GM12878 (cell line): ENCODE measurements at regions not wholly inside any gene's neighbourhood (a gene's known extent, or its start where the extent isn't known, plus 50 kb on each side); places are given as distances from the start of the nearest gene placed in this dataset.
"Not testable (repeated sequence)": the region's sequence is repeated elsewhere in the genome, so short reads cannot be mapped to it uniquely, and the experiment has no call there.

Experiments used
- ATAC-seq: fragments of 200-7000 bp; cut with Tn5 transposase; 3 replicates; pipeline ENCODE4 v1.9.1; 2020; ENCODE audit warnings: mild to moderate bottlenecking, moderate library complexity
- BruUV-seq: library from RNA; stranded (reverse); fragments of 400-500 nt; replicated peaks from 2 replicates; lab custom pipeline; 2021; lab: Mats Ljungman, UMichigan
- CTCF ChIA-PET: fragments of 300-600 bp; sonication (Branson Sonifier 250); formaldehyde crosslinking; extraction: SDS; loops from one replicate; lab custom pipeline; 2021; ENCODE audit warnings: inconsistent platforms; lab: Yijun Ruan, JAX
- POLR2A ChIA-PET: fragments of 350-600 bp; formaldehyde crosslinking; extraction: SDS; loops from one replicate; lab custom pipeline; 2021; ENCODE audit warnings: inconsistent platforms; lab: Charles Lee
- RAD21 ChIA-PET: fragments of 300-600 bp; sonication (Branson Sonifier 250); formaldehyde crosslinking; loops from one replicate; lab custom pipeline; 2023; ENCODE audit warnings: antibody characterized with exemption; ENCODE audit not compliant: unreplicated experiment; lab: Charles Lee
- SMC1A ChIA-PET: fragments of 300-600 bp; sonication (Branson Sonifier 250); formaldehyde crosslinking; loops from one replicate; lab custom pipeline; 2023; ENCODE audit not compliant: unreplicated experiment, uncharacterized antibody; lab: Charles Lee
- DNase-seq: peaks from one replicate; pipeline ENCODE4 v3.0.0-alpha.2; 2011; ENCODE audit warnings: low read depth, low spot score
- FAIRE-seq: peaks from 3 replicates; lab custom pipeline; 2011; peaks lifted over from hg19 to GRCh38; lab: Jason Lieb, UNC
- H2AFZ ChIP-seq: 2 replicates; pipeline ENCODE4 v1.6.0; 2011; ENCODE audit warnings: low read depth, low read length, control low read depth; ENCODE audit not compliant: control insufficient read depth
- H3K27ac ChIP-seq: 2 replicates; pipeline ENCODE4 v1.5.1; 2011; ENCODE audit warnings: control low read depth; ENCODE audit not compliant: control insufficient read depth, insufficient read depth
- H3K27me3 ChIP-seq, 2 experiments: replicated peaks in 1 of 2; 2 replicates each; pipeline versions ENCODE4 v1.6.0 to v1.6.1; 2011; ENCODE audit warnings: low read length in 1 of 2; ENCODE audit not compliant: control insufficient read depth in 2 of 2, insufficient read depth in 2 of 2
- H3K36me3 ChIP-seq, 2 experiments: 2 replicates each; pipeline ENCODE4 v1.5.1; 2011; ENCODE audit warnings: low read length in 1 of 2; ENCODE audit not compliant: control insufficient read depth in 2 of 2, insufficient read depth in 2 of 2
- H3K4me1 ChIP-seq: 2 replicates; pipeline ENCODE4 v1.6.1; 2011; ENCODE audit warnings: mild to moderate bottlenecking, low read length, moderate library complexity, mixed read lengths; ENCODE audit not compliant: control insufficient read depth, insufficient read depth
- H3K4me2 ChIP-seq: 2 replicates; pipeline ENCODE4 v1.6.0; 2011; ENCODE audit warnings: control low read depth; ENCODE audit not compliant: control insufficient read depth, insufficient read depth
- H3K4me3 ChIP-seq: fragments of 200-600 bp; sonication (generic); 2 replicates; pipeline ENCODE4 v1.5.1; 2016
- H3K79me2 ChIP-seq: 2 replicates; pipeline ENCODE4 v1.6.0; 2011; ENCODE audit warnings: low read length; ENCODE audit not compliant: control insufficient read depth, insufficient read depth
- H3K9ac ChIP-seq: 2 replicates; pipeline ENCODE4 v1.8.0; 2011; ENCODE audit warnings: low read length, control low read depth, mixed read lengths; ENCODE audit not compliant: control insufficient read depth, insufficient read depth
- H3K9me3 ChIP-seq: replicated peaks from 3 replicates; pipeline ENCODE4 v1.5.1; 2011; ENCODE audit warnings: mild to moderate bottlenecking, low read length; ENCODE audit not compliant: control insufficient read depth, insufficient read depth
- H4K20me1 ChIP-seq: 2 replicates; pipeline ENCODE4 v1.6.0; 2011; ENCODE audit not compliant: control insufficient read depth, insufficient read depth
- ESRRA ChIP-seq: IDR thresholded peaks from 2 replicates; pipeline ENCODE4 v1.6.1; 2012; ENCODE audit warnings: mild to moderate bottlenecking, low read length, improper control_type of control experiment
- MYC ChIP-seq: IDR thresholded peaks from 2 replicates; pipeline ENCODE4 v1.6.1; 2011; ENCODE audit warnings: mild to moderate bottlenecking, low read length, moderate library complexity, inconsistent platforms; ENCODE audit not compliant: insufficient read depth, insufficient replicate concordance, insufficient read length, severe bottlenecking
- RFX5 ChIP-seq: IDR thresholded peaks from 2 replicates; pipeline ENCODE4 v1.6.1; 2011; ENCODE audit warnings: low read depth, low read length, improper control_type of control experiment
- WGBS: methylation state at CpG from one replicate; pipeline ENCODE4 v1.1.6; 2016; ENCODE audit warnings: low lambda C conversion rate; ENCODE audit not compliant: insufficient replicate concordance, insufficient coverage; ENCODE audit errors: missing lambda C conversion rate; 5-methylcytosine and 5-hydroxymethylcytosine counted together
- in situ Hi-C: fragments of 300-500 bp; cut with MboI; formaldehyde crosslinking; loops from 9 replicates; pipeline ENCODE4 v1.14.3; 2018; ENCODE audit warnings: mixed read lengths
- intact Hi-C: fragments of 100-400 bp; cut with micrococcal nuclease; formaldehyde crosslinking; loops from one replicate; pipeline ENCODE4 v1.14.2; 2022; ENCODE audit not compliant: unreplicated experiment
- TF ChIP-seq, protein P1 (sequence below): fragments of 450-650 bp; IDR thresholded peaks from 2 replicates; pipeline ENCODE4 v1.6.1; 2018; ENCODE audit warnings: borderline replicate concordance, mild to moderate bottlenecking; ENCODE audit not compliant: partially characterized antibody
- TF ChIP-seq, protein P2 (sequence below): IDR thresholded peaks from 2 replicates; pipeline ENCODE4 v1.6.1; 2012; ENCODE audit warnings: low read depth, low read length, improper control_type of control experiment
- TF ChIP-seq, protein P3 (sequence below): IDR thresholded peaks from 2 replicates; pipeline ENCODE4 v1.6.1; 2012; ENCODE audit warnings: low read length, inconsistent platforms

DNA sequence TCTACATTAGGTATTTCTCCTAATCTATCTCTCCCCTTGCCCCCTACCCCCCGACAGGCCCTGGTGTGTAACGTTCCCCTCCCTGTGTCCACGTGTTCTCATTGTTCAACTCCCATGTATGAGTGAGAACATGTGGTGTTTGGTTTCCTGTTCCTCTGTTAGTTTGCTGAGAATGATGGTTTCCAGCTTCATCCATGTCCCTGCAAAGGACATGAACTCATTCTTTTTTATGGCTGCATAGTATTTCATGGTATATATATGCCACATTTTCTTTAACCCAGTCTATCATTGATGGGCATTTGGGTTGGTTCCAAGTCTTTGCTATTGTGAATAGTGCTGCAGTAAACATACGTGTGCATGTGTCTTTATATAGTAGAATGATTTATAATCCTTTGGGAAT is 97.6 kb downstream of the IER5 start:
- H3K4me1 ChIP-seq, H3K27ac ChIP-seq, H3K27me3 ChIP-seq, POLR2A ChIA-PET, DNase-seq, H3K9ac ChIP-seq, H3K4me2 ChIP-seq, intact Hi-C loops, ATAC-seq, H3K36me3 ChIP-seq, H3K79me2 ChIP-seq, BruUV-seq, FAIRE-seq, H3K9me3 ChIP-seq, H3K4me3 ChIP-seq, H2AFZ ChIP-seq, H4K20me1 ChIP-seq: not testable (repeated sequence)
- 40% methylated on average over 4 of the region's 4 CpGs for WGBS
- ChIA-PET RAD21 (interaction anchor here (1.3 to 2.6 kb wide), 2 partner anchors 239 to 304 kb away, joined by 4 to 9 read pairs; no protein-coding TSS in a partner anchor), SMC1A (interaction anchor here (1.5 to 2.0 kb wide), 3 partner anchors 42 to 250 kb away, joined by 4 to 6 read pairs (median 4); no protein-coding TSS in a partner anchor), CTCF (interaction anchor here (0.8 to 8.0 kb wide), 6 partner anchors 71 to 868 kb away, joined by 3 to 91 read pairs (median 6); no protein-coding TSS in a partner anchor)
- in situ Hi-C loops, result loop anchor here (5.0 to 10.0 kb wide), 2 partner anchors 236 to 759 kb away; no protein-coding TSS in a partner anchor

DNA sequence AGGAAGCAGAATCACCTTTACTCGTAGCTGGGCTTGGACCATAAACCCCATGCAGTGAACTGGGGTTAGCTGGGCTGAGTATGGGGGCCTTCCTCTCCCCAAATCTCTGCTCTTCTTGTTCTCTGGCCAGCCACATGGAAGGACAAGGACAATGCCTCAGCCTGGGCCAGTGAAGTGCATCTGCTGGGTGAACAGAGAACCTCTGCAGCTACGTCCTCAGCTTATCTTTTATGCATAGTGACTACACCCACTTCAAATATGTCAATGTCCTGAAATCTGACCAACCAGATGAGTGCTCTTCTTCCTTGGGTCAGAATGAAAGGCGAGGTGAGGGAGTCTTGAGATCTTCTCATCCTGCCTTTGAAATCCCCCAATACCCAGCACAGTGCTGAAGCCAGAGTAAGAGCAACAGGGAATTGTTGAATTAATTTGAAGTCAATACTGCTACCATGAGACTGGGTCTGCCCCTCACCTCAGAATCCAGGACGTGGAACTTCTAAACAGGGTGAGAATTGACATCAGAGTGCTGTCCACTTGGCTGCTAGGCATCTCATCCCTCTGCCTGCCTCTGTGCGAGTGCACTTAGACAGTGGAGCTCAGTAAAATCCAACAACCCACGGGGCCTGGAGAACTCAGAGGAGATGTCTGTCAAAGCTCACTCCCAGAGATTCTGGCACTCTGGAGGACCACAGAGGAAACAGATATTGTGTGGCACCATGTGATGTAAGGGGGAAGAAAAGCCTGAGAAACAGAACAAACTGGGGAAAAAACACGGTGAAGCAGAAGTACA is 99.0 kb downstream of the IER5 start:
- FAIRE-seq, result no peak
- Histone ChIP-seq H3K79me2 (no peaks in the 10 kb centered on the region), H4K20me1 (no peaks in the 10 kb centered on the region), H3K9ac (no peak overlapping the region), H3K4me3 (no peak overlapping the region), H3K9me3 (no peaks in the 10 kb centered on the region), H3K36me3 (no peaks in the 10 kb centered on the region), H3K4me2 (no peak overlapping the region), H3K4me1 (no peaks in the 10 kb centered on the region), H3K27ac (no peak overlapping the region), H3K27me3 (no peaks in the 10 kb centered on the region), H2AFZ (no peak overlapping the region)
- 18% methylated on average over 7 of the region's 7 CpGs for WGBS
- RAD21 ChIA-PET, result interaction anchor here (1.0 to 4.8 kb wide), 5 partner anchors 236 to 750 kb away, joined by 3 to 23 read pairs (median 6); no protein-coding TSS in a partner anchor
- CTCF ChIA-PET, result interaction anchor here (0.6 to 8.0 kb wide), 11 partner anchors 15 to 867 kb away, joined by 3 to 91 read pairs (median 4); no protein-coding TSS in a partner anchor
- ATAC-seq, result no peak
- POLR2A ChIA-PET, result no interaction called here
- DNase-seq, result no peak
- intact Hi-C loops, result no loop called here
- SMC1A ChIA-PET, result interaction anchor here (0.6 to 6.0 kb wide), 12 partner anchors 44 to 867 kb away, joined by 3 to 37 read pairs (median 4); no protein-coding TSS in a partner anchor
- in situ Hi-C loops, result loop anchor here (5.0 to 10.0 kb wide), 2 partner anchors 235 to 757 kb away; no protein-coding TSS in a partner anchor
- no TSS peak for BruUV-seq
- TF ChIP-seq, protein P1, sequence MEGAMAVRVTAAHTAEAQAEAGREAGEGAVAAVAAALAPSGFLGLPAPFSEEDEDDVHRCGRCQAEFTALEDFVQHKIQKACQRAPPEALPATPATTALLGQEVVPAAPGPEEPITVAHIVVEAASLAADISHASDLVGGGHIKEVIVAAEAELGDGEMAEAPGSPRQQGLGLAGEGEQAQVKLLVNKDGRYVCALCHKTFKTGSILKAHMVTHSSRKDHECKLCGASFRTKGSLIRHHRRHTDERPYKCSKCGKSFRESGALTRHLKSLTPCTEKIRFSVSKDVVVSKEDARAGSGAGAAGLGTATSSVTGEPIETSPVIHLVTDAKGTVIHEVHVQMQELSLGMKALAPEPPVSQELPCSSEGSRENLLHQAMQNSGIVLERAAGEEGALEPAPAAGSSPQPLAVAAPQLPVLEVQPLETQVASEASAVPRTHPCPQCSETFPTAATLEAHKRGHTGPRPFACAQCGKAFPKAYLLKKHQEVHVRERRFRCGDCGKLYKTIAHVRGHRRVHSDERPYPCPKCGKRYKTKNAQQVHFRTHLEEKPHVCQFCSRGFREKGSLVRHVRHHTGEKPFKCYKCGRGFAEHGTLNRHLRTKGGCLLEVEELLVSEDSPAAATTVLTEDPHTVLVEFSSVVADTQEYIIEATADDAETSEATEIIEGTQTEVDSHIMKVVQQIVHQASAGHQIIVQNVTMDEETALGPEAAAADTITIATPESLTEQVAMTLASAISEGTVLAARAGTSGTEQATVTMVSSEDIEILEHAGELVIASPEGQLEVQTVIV, result no peak
- TF ChIP-seq, protein P2, sequence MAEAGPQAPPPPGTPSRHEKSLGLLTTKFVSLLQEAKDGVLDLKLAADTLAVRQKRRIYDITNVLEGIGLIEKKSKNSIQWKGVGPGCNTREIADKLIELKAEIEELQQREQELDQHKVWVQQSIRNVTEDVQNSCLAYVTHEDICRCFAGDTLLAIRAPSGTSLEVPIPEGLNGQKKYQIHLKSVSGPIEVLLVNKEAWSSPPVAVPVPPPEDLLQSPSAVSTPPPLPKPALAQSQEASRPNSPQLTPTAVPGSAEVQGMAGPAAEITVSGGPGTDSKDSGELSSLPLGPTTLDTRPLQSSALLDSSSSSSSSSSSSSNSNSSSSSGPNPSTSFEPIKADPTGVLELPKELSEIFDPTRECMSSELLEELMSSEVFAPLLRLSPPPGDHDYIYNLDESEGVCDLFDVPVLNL, result no peak
- TF ChIP-seq, protein P3, sequence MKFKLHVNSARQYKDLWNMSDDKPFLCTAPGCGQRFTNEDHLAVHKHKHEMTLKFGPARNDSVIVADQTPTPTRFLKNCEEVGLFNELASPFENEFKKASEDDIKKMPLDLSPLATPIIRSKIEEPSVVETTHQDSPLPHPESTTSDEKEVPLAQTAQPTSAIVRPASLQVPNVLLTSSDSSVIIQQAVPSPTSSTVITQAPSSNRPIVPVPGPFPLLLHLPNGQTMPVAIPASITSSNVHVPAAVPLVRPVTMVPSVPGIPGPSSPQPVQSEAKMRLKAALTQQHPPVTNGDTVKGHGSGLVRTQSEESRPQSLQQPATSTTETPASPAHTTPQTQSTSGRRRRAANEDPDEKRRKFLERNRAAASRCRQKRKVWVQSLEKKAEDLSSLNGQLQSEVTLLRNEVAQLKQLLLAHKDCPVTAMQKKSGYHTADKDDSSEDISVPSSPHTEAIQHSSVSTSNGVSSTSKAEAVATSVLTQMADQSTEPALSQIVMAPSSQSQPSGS, result no peak
- TF ChIP-seq ESRRA, result no peak
- TF ChIP-seq MYC, result no peak
- no peak for TF ChIP-seq RFX5
